ENCODE measurements at regions not wholly inside any gene's neighbourhood (a gene's known extent, or its start where the extent isn't known, plus 50 kb on each side); places are given as distances from the start of the nearest gene placed in this dataset.

DNA sequence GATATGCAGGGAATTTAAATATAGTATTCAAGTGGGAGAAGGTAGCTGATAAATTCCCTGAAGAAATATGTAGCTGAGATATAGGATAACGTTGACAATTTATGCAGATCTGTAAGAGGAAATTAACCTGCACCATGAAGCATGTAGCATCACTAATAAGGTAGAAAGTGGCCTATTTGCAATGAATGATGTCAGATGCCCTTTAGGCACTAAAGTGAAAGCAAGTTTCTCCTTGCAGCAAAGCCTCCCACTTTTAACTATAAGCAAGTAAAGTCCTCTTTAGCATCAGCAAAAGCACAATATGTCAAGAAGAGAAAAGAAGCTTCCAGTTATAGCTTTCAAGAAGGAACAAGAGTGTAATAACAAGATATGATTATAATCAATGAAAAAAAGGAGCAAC is 102.5 kb upstream of the SLITRK1 start:
- H3K36me3 ChIP-seq (ENCODE audit: control insufficient read depth in 2 of 2, insufficient read depth in 2 of 2, low read length in 1 of 2), result no peaks in the 10 kb centered on the region
- no peaks in the 10 kb centered on the region for H3K4me1 ChIP-seq (ENCODE audit: control insufficient read depth, insufficient read depth, low read length)
- no TSS peak for BruUV-seq (replicated peaks)
- SMC1A ChIA-PET (ENCODE audit: uncharacterized antibody, unreplicated experiment), result no interaction called here
- FAIRE-seq (no peak), ATAC-seq (peak; percentile 61), DNase-seq (ENCODE audit: low read depth, low spot score) (no peak)
- intact Hi-C loops (cut with micrococcal nuclease; ENCODE audit: unreplicated experiment) (loop anchor here (5.0 kb wide), 1 partner anchor 107 kb away; no protein-coding TSS in a partner anchor), in situ Hi-C loops (cut with MboI) (no loop called here)
- H3K4me2 ChIP-seq (ENCODE audit: control insufficient read depth, insufficient read depth), result no peak overlapping the region
- H3K79me2 ChIP-seq (ENCODE audit: control insufficient read depth, insufficient read depth, low read length), result no peaks in the 10 kb centered on the region
- no peak overlapping the region for H2AFZ ChIP-seq (ENCODE audit: control insufficient read depth, low read depth, low read length)
- no peaks in the 10 kb centered on the region for H4K20me1 ChIP-seq (ENCODE audit: control insufficient read depth, insufficient read depth)
- POLR2A ChIA-PET, result no interaction called here
- no peaks in the 10 kb centered on the region for H3K27me3 ChIP-seq (replicated peaks in 1 of 2; ENCODE audit: control insufficient read depth in 2 of 2, insufficient read depth in 2 of 2, low read length in 1 of 2)
- H3K4me3 ChIP-seq, result no peak overlapping the region
- TF ChIP-seq POU2F2 (IDR thresholded peaks at IDR 0.05; ENCODE audit: borderline replicate concordance, low read depth, low read length), result no peak
- TF ChIP-seq TBL1XR1 (IDR thresholded peaks at IDR 0.05; ENCODE audit: low read depth, low read length), result no peak
- TF ChIP-seq STAT1 (conservative IDR thresholded peaks at IDR 0.05), result no peak
- no peak for TF ChIP-seq YBX1 (IDR thresholded peaks at IDR 0.05)
- no peak for TF ChIP-seq HDAC6 (IDR thresholded peaks at IDR 0.05; ENCODE audit: unreplicated experiment)
- TF ChIP-seq NR2C1 (IDR thresholded peaks at IDR 0.05), result no peak
- TF ChIP-seq, protein P1, sequence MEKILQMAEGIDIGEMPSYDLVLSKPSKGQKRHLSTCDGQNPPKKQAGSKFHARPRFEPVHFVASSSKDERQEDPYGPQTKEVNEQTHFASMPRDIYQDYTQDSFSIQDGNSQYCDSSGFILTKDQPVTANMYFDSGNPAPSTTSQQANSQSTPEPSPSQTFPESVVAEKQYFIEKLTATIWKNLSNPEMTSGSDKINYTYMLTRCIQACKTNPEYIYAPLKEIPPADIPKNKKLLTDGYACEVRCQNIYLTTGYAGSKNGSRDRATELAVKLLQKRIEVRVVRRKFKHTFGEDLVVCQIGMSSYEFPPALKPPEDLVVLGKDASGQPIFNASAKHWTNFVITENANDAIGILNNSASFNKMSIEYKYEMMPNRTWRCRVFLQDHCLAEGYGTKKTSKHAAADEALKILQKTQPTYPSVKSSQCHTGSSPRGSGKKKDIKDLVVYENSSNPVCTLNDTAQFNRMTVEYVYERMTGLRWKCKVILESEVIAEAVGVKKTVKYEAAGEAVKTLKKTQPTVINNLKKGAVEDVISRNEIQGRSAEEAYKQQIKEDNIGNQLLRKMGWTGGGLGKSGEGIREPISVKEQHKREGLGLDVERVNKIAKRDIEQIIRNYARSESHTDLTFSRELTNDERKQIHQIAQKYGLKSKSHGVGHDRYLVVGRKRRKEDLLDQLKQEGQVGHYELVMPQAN (conservative IDR thresholded peaks at IDR 0.05), result no peak
- TF ChIP-seq, protein P2, sequence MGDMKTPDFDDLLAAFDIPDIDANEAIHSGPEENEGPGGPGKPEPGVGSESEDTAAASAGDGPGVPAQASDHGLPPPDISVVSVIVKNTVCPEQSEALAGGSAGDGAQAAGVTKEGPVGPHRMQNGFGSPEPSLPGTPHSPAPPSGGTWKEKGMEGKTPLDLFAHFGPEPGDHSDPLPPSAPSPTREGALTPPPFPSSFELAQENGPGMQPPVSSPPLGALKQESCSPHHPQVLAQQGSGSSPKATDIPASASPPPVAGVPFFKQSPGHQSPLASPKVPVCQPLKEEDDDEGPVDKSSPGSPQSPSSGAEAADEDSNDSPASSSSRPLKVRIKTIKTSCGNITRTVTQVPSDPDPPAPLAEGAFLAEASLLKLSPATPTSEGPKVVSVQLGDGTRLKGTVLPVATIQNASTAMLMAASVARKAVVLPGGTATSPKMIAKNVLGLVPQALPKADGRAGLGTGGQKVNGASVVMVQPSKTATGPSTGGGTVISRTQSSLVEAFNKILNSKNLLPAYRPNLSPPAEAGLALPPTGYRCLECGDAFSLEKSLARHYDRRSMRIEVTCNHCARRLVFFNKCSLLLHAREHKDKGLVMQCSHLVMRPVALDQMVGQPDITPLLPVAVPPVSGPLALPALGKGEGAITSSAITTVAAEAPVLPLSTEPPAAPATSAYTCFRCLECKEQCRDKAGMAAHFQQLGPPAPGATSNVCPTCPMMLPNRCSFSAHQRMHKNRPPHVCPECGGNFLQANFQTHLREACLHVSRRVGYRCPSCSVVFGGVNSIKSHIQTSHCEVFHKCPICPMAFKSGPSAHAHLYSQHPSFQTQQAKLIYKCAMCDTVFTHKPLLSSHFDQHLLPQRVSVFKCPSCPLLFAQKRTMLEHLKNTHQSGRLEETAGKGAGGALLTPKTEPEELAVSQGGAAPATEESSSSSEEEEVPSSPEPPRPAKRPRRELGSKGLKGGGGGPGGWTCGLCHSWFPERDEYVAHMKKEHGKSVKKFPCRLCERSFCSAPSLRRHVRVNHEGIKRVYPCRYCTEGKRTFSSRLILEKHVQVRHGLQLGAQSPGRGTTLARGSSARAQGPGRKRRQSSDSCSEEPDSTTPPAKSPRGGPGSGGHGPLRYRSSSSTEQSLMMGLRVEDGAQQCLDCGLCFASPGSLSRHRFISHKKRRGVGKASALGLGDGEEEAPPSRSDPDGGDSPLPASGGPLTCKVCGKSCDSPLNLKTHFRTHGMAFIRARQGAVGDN (IDR thresholded peaks at IDR 0.05), result no peak
- no peak for TF ChIP-seq RB1 (IDR thresholded peaks at IDR 0.05; ENCODE audit: borderline replicate concordance)
- TF ChIP-seq MYC (IDR thresholded peaks at IDR 0.05; ENCODE audit: insufficient read depth, insufficient read length, insufficient replicate concordance, low read length, severe bottlenecking), result no peak
- TF ChIP-seq, protein P3, sequence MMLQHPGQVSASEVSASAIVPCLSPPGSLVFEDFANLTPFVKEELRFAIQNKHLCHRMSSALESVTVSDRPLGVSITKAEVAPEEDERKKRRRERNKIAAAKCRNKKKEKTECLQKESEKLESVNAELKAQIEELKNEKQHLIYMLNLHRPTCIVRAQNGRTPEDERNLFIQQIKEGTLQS (IDR thresholded peaks at IDR 0.05; ENCODE audit: borderline replicate concordance, extremely low read depth, low read depth, low read length), result no peak
- no peak for TF ChIP-seq GATAD2B (conservative IDR thresholded peaks at IDR 0.05; ENCODE audit: low read depth)
- no peak for TF ChIP-seq KDM1A (IDR thresholded peaks at IDR 0.05; ENCODE audit: borderline replicate concordance)
- TF ChIP-seq HCFC1 (IDR thresholded peaks at IDR 0.05; ENCODE audit: low read length), result no peak
- TF ChIP-seq GABPA (IDR thresholded peaks at IDR 0.05; ENCODE audit: low read depth), result no peak
- TF ChIP-seq CBX3 (IDR thresholded peaks at IDR 0.05; ENCODE audit: borderline replicate concordance, low read depth), result no peak
- TF ChIP-seq MXI1 (IDR thresholded peaks at IDR 0.05; ENCODE audit: low read depth, low read length), result no peak
- no peak overlapping the region for H3K9ac ChIP-seq (ENCODE audit: control insufficient read depth, insufficient read depth, low read length)
- no peaks in the 10 kb centered on the region; the same call in 2 of the 3 replicates for H3K9me3 ChIP-seq (replicated peaks; ENCODE audit: control insufficient read depth, insufficient read depth, low read length)
- CTCF ChIA-PET, result interaction anchor here (1.5 kb wide), 1 partner anchor 9 kb away, joined by 6 read pairs; no protein-coding TSS in a partner anchor
- WGBS (ENCODE audit: insufficient coverage, insufficient replicate concordance, low lambda C conversion rate, missing lambda C conversion rate), result 0% methylated on average over 1 of the region's 1 CpG
- H3K27ac ChIP-seq (ENCODE audit: control insufficient read depth, insufficient read depth), result no peak overlapping the region
- RAD21 ChIA-PET (ENCODE audit: unreplicated experiment), result interaction anchor here (1.2 kb wide), 1 partner anchor 9 kb away, joined by 3 read pairs; no protein-coding TSS in a partner anchor
